Thyroid gland (tissue), 4 donors: ENCODE measurements at regions not wholly inside any gene's neighbourhood (a gene's known extent, or its start where the extent isn't known, plus 50 kb on each side); places are given as distances from the start of the nearest gene placed in this dataset.

Source experiments
- POLR2A ChIP-seq, 2 donors: fragments of 450-650 bp; IDR thresholded peaks; one replicate each; pipeline ENCODE4 v1.6.1; 2017; ENCODE audit warnings: antibody characterized with exemption in 2 of 2, mild to moderate bottlenecking in 2 of 2, moderate library complexity in 1 of 2
- TF ChIP-seq, protein P1 (sequence below), 6 experiments: fragments of 200-600 bp in 3 of 6; fragments of 450-650 bp in 3 of 6; sonication (generic) in 3 of 6; IDR thresholded peaks; one replicate each; pipeline ENCODE4 v1.5.1; 2016 to 2019; ENCODE audit warnings: antibody characterized with exemption in 6 of 6, mild to moderate bottlenecking in 2 of 6, inconsistent platforms in 1 of 6, moderate library complexity in 1 of 6

- no peak for TF ChIP-seq POLR2A (IDR thresholded peaks at IDR 0.05)
- TF ChIP-seq, protein P1, sequence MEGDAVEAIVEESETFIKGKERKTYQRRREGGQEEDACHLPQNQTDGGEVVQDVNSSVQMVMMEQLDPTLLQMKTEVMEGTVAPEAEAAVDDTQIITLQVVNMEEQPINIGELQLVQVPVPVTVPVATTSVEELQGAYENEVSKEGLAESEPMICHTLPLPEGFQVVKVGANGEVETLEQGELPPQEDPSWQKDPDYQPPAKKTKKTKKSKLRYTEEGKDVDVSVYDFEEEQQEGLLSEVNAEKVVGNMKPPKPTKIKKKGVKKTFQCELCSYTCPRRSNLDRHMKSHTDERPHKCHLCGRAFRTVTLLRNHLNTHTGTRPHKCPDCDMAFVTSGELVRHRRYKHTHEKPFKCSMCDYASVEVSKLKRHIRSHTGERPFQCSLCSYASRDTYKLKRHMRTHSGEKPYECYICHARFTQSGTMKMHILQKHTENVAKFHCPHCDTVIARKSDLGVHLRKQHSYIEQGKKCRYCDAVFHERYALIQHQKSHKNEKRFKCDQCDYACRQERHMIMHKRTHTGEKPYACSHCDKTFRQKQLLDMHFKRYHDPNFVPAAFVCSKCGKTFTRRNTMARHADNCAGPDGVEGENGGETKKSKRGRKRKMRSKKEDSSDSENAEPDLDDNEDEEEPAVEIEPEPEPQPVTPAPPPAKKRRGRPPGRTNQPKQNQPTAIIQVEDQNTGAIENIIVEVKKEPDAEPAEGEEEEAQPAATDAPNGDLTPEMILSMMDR (IDR thresholded peaks at IDR 0.05): no peak
These were observed 386.2 kb upstream of the HNRNPA3 start for GRCh38 chr2:176826356-176826755.
